Gastrocnemius medialis (tissue), 4 donors: ENCODE measurements at regions not wholly inside any gene's neighbourhood (a gene's known extent, or its start where the extent isn't known, plus 50 kb on each side); places are given as distances from the start of the nearest gene placed in this dataset.

ENCODE experiments used
- ATAC-seq, 2 donors: fragments of 150-250 bp; one replicate each; pipeline ENCODE4 v1.9.1; 2016
- DNase-seq, 2 donors: peaks; one replicate each; pipeline ENCODE4 v3.0.0-alpha.2; 2019
- H3K27ac ChIP-seq, 4 donors: fragments of 200-600 bp; sonication (generic); 1 replicate in 1 of 4; 2 replicates in 3 of 4; pipeline ENCODE4 v1.5.1; 2016 to 2018; ENCODE audit warnings: mild to moderate bottlenecking in 2 of 4, moderate library complexity in 1 of 4
- H3K27me3 ChIP-seq, 3 donors: fragments of 200-600 bp; sonication (generic) in 2 of 3; 1 replicate in 1 of 3; 2 replicates in 2 of 3; pipeline versions ENCODE4 v1.5.1 to v1.6.0; 2016 to 2019; ENCODE audit warnings: mild to moderate bottlenecking in 1 of 3, moderate library complexity in 1 of 3
- H3K36me3 ChIP-seq, 2 donors: fragments of 200-600 bp; sonication (generic) in 1 of 2; one replicate each; pipeline ENCODE4 v1.5.1; 2017 to 2018
- H3K4me1 ChIP-seq, 2 donors: fragments of 200-600 bp; sonication (generic) in 1 of 2; one replicate each; pipeline ENCODE4 v1.5.1; 2016 to 2017; ENCODE audit warnings: mild to moderate bottlenecking in 2 of 2
- H3K4me3 ChIP-seq, 4 donors: fragments of 200-600 bp; sonication (generic) in 3 of 4; 1 replicate in 1 of 4; 2 replicates in 3 of 4; pipeline ENCODE4 v1.5.1; 2016 to 2019; ENCODE audit warnings: mild to moderate bottlenecking in 2 of 4
- H3K9me3 ChIP-seq, 3 donors: fragments of 200-600 bp; sonication (generic) in 2 of 3; 1 replicate in 1 of 3; 2 replicates in 2 of 3; pipeline ENCODE4 v1.5.1; 2016 to 2019
- POLR2A ChIP-seq, 2 donors: fragments of 450-650 bp; IDR thresholded peaks; one replicate each; pipeline ENCODE4 v1.6.1; 2017; ENCODE audit warnings: antibody characterized with exemption in 2 of 2, mild to moderate bottlenecking in 2 of 2, moderate library complexity in 2 of 2
- in situ Hi-C, 4 donors: fragments of 200-750 bp; cut with MboI; loops; one replicate each; pipeline versions ENCODE4 v1.15.0 to v1.8.0; 2017; ENCODE audit warnings: low sequenced_read_pairs in 4 of 4
- intact Hi-C: fragments of 100-400 bp; cut with DNase I; formaldehyde crosslinking; loops from one replicate; pipeline ENCODE4 v1.15.1; 2023; ENCODE audit warnings: low total_unique reads
- TF ChIP-seq, protein P1 (sequence below), 5 experiments: fragments of 450-650 bp in 3 of 5; fragments of 200-600 bp in 2 of 5; sonication (generic) in 2 of 5; IDR thresholded peaks in 4 of 5; conservative IDR thresholded peaks in 1 of 5; 1 replicate in 4 of 5; 2 replicates in 1 of 5; pipeline ENCODE4 v1.5.1; 2016 to 2019; ENCODE audit warnings: antibody characterized with exemption in 5 of 5, mild to moderate bottlenecking in 3 of 5, moderate library complexity in 3 of 5

DNA sequence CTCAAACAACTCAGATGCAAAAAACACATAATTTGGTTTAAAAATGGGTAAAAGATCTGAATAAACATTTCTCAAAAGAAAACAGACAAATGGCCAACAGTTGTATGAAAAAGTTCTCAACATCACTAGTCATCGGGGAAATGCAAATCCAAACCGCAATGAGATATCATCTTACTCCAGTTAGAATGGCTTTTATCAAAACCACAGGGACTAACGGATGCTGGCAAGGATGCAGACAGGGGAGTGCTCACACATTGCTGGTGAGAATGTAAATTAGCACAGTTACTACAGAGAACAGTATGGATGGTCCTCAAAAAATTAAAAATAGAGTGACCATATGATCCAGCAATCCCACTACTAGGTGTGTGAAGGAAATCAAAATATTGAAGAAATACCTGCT is 589.1 kb upstream of the ADAMTS16 start:
- TF ChIP-seq, protein P1, sequence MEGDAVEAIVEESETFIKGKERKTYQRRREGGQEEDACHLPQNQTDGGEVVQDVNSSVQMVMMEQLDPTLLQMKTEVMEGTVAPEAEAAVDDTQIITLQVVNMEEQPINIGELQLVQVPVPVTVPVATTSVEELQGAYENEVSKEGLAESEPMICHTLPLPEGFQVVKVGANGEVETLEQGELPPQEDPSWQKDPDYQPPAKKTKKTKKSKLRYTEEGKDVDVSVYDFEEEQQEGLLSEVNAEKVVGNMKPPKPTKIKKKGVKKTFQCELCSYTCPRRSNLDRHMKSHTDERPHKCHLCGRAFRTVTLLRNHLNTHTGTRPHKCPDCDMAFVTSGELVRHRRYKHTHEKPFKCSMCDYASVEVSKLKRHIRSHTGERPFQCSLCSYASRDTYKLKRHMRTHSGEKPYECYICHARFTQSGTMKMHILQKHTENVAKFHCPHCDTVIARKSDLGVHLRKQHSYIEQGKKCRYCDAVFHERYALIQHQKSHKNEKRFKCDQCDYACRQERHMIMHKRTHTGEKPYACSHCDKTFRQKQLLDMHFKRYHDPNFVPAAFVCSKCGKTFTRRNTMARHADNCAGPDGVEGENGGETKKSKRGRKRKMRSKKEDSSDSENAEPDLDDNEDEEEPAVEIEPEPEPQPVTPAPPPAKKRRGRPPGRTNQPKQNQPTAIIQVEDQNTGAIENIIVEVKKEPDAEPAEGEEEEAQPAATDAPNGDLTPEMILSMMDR (IDR thresholded peaks at IDR 0.05 in 4 of 5, conservative IDR thresholded peaks at IDR 0.05 in 1 of 5) = no peak
- no peak for TF ChIP-seq POLR2A (IDR thresholded peaks at IDR 0.05)
- intact Hi-C loops = no loop called here
- Histone ChIP-seq H3K9me3 (no peaks in the 10 kb centered on the region), H3K27ac (no peak overlapping the region), H3K27me3 (no peaks in the 10 kb centered on the region), H3K36me3 (no peaks in the 10 kb centered on the region), H3K4me3 (no peak overlapping the region), H3K4me1 (no peaks in the 10 kb centered on the region)
- ATAC-seq (no peak), DNase-seq (no peak)
- in situ Hi-C loops = no loop called here

DNA sequence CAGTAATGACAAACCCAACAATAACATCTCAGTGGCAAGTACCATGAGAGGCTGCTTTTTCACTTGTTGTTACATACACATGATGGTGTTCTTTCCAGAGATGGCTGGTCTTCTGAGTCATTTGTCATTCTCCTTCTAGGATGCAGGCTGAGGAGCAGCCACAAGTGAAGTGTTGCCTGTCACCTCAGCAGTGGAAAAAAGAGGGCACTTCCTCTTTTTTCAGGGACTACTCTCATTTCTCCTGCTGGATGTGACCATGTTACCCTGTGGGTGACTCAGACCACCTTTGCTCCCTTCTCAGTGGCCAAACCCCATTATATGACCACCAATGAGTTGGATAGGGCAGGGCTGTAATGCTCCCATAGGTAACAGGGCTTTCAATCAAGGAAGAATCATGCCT is 587.0 kb upstream of the ADAMTS16 start:
- in situ Hi-C loops = no loop called here
- no peaks in the 10 kb centered on the region for H3K4me1 ChIP-seq
- TF ChIP-seq, protein P1 (IDR thresholded peaks at IDR 0.05 in 4 of 5, conservative IDR thresholded peaks at IDR 0.05 in 1 of 5) = no peak
- TF ChIP-seq POLR2A (IDR thresholded peaks at IDR 0.05) = no peak
- intact Hi-C loops = no loop called here
- ATAC-seq (no peak), DNase-seq (no peak)
- H3K9me3 ChIP-seq = no peaks in the 10 kb centered on the region
- H3K4me3 ChIP-seq = no peak overlapping the region
- H3K27me3 ChIP-seq = no peaks in the 10 kb centered on the region
- no peaks in the 10 kb centered on the region for H3K36me3 ChIP-seq
- H3K27ac ChIP-seq = no peak overlapping the region

DNA sequence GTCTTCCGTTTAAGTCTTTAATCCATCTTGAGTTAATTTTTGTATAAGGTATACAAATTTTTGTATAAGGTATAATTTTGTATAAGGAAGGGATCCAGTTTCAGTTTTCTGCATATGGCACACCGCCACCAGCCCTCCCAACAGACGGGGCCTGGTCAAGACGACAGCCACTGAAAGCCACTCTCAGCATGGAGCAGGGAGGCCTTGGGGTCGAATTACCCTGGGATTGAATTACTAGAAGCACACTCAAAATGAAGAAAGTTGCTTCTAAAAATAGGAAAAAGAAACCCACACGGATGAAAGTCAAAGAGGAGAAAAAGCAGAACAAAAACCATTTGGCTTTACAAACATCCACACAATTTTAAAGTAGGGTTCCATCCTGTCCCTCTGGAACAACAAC is 586.2 kb upstream of the ADAMTS16 start:
- ATAC-seq = no peak
- Histone ChIP-seq H3K27me3 (no peaks in the 10 kb centered on the region), H3K36me3 (no peaks in the 10 kb centered on the region), H3K4me3 (no peak overlapping the region), H3K27ac (no peak overlapping the region), H3K4me1 (no peaks in the 10 kb centered on the region), H3K9me3 (no peaks in the 10 kb centered on the region)
- no peak for DNase-seq
- no peak for TF ChIP-seq POLR2A (IDR thresholded peaks at IDR 0.05)
- TF ChIP-seq, protein P1 (IDR thresholded peaks at IDR 0.05 in 4 of 5, conservative IDR thresholded peaks at IDR 0.05 in 1 of 5) = no peak
- in situ Hi-C loops (no loop called here), intact Hi-C loops (no loop called here)

DNA sequence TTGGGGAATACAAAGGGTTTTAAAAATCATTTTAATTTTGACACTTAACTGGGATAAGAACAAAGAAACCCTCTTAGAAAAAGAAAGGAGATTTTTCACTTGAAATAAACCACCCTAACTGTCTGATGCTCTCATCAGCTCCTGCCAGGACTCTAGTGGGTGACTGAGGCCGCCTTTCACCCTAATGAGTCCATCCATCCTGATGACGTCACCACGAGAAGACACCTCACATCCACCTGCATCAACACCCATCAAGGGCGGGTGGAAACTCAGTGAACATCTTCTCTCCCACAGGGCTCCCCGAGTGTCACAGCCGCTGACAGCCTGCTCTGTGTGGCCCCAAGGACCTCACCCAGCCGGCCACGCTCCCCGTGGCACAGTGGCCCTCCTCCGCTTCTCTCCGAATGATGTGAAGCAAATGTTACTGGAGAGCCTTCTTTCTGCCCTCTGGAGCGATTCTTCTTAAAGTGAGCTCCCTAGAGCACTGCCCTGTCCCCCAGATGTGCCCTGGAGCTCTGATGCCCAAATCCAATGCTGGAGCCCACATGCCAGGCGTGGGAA is 584.3 kb upstream of the ADAMTS16 start:
- H3K36me3 ChIP-seq = no peaks in the 10 kb centered on the region
- in situ Hi-C loops = no loop called here
- no peaks in the 10 kb centered on the region for H3K4me1 ChIP-seq
- no peak for TF ChIP-seq POLR2A (IDR thresholded peaks at IDR 0.05)
- TF ChIP-seq, protein P1 (IDR thresholded peaks at IDR 0.05 in 4 of 5, conservative IDR thresholded peaks at IDR 0.05 in 1 of 5) = no peak
- intact Hi-C loops = no loop called here
- no peaks in the 10 kb centered on the region for H3K9me3 ChIP-seq
- no peak for ATAC-seq
- no peak overlapping the region for H3K27ac ChIP-seq
- H3K27me3 ChIP-seq = no peaks in the 10 kb centered on the region
- DNase-seq = no peak
- no peak overlapping the region for H3K4me3 ChIP-seq

DNA sequence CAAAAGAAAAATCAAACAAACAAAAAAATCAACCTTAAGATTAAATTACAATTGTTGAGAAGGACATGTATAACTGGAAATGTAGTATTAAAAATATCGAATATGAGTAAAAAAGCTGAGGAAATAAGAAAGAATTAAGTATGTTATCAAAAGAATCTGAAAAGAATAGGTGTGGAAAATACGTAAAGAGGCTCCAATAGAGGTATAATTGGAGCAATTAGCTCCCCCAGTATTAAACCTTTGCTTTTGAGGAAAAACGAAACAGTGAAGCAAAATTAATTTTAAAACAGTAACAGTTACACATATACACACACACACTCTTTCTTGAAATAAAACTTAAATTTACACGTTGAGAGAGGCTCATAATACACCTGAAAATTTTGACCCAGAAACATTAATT is 578.7 kb upstream of the ADAMTS16 start:
- Histone ChIP-seq H3K9me3 (peaks cover 0 to 4% (median 0%) of the 10 kb centered on the region in 3 donors), H3K27ac (no peak overlapping the region), H3K36me3 (no peaks in the 10 kb centered on the region), H3K4me3 (no peak overlapping the region), H3K27me3 (no peaks in the 10 kb centered on the region), H3K4me1 (no peaks in the 10 kb centered on the region)
- DNase-seq = no peak
- in situ Hi-C loops (no loop called here), intact Hi-C loops (no loop called here)
- TF ChIP-seq POLR2A (IDR thresholded peaks at IDR 0.05) = no peak
- TF ChIP-seq, protein P1 (IDR thresholded peaks at IDR 0.05 in 4 of 5, conservative IDR thresholded peaks at IDR 0.05 in 1 of 5) = no peak
- ATAC-seq = no peak
